Upper lobe of right lung (tissue), 1 donor: ENCODE measurements at regions not wholly inside any gene's neighbourhood (a gene's known extent, or its start where the extent isn't known, plus 50 kb on each side); places are given as distances from the start of the nearest gene placed in this dataset.

ENCODE experiments used
- ATAC-seq: fragments of 200-7000 bp; cut with Tn5 transposase; one replicate; pipeline ENCODE4 v1.9.1; 2020; ENCODE audit warnings: mild to moderate bottlenecking, moderate library complexity
- DNase-seq: peaks from one replicate; pipeline ENCODE4 v3.0.0-alpha.2; 2020
- H3K27ac ChIP-seq: fragments of 200-600 bp; one replicate; pipeline ENCODE4 v1.8.0; 2022
- H3K27me3 ChIP-seq: fragments of 200-600 bp; one replicate; pipeline ENCODE4 v1.8.0; 2022; ENCODE audit warnings: mild to moderate bottlenecking
- H3K36me3 ChIP-seq: fragments of 200-600 bp; one replicate; pipeline ENCODE4 v1.8.0; 2022
- H3K4me1 ChIP-seq: fragments of 200-600 bp; one replicate; pipeline ENCODE4 v1.8.0; 2022
- H3K4me3 ChIP-seq: fragments of 200-600 bp; one replicate; pipeline ENCODE4 v1.8.0; 2022; ENCODE audit warnings: mild to moderate bottlenecking
- H3K9me3 ChIP-seq: fragments of 200-600 bp; one replicate; pipeline ENCODE4 v1.8.0; 2022
- intact Hi-C: fragments of 100-400 bp; cut with DNase I; formaldehyde crosslinking; loops from one replicate; pipeline ENCODE4 v1.11.0; 2022
- TF ChIP-seq, protein P1 (sequence below): fragments of 200-600 bp; IDR thresholded peaks from one replicate; pipeline ENCODE4 v1.8.0; 2022; ENCODE audit warnings: antibody characterized with exemption
- donor health status: DM: no; HTN: yes; CAD: no; lungs with severe emphysema.

DNA sequence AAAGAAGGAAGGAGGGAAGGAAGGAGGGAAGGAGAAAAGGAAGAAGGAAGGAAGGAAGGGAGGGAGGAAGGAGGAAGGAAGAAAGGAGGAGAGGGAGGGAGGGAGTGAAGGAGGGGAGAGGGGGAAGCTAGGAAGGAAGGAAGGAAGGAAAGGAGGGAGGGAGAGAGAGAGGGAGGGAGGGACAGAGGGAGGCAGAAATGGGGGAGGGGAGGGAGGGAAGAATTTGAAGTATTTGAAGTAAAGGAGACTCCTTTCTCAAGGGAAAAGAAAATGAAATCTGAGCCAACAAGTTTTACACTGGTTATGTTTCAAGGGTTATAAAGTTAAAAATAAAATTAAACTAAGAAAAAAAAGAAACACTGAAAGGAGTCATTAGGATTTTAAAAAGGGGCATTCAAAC, 431.4 kb downstream of the BRINP3 start:
- TF ChIP-seq, protein P1, sequence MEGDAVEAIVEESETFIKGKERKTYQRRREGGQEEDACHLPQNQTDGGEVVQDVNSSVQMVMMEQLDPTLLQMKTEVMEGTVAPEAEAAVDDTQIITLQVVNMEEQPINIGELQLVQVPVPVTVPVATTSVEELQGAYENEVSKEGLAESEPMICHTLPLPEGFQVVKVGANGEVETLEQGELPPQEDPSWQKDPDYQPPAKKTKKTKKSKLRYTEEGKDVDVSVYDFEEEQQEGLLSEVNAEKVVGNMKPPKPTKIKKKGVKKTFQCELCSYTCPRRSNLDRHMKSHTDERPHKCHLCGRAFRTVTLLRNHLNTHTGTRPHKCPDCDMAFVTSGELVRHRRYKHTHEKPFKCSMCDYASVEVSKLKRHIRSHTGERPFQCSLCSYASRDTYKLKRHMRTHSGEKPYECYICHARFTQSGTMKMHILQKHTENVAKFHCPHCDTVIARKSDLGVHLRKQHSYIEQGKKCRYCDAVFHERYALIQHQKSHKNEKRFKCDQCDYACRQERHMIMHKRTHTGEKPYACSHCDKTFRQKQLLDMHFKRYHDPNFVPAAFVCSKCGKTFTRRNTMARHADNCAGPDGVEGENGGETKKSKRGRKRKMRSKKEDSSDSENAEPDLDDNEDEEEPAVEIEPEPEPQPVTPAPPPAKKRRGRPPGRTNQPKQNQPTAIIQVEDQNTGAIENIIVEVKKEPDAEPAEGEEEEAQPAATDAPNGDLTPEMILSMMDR, result no peak
- H3K9me3 ChIP-seq, result no peaks in the 10 kb centered on the region
- H3K27ac ChIP-seq, result no peak overlapping the region
- no peaks in the 10 kb centered on the region for H3K27me3 ChIP-seq
- H3K36me3 ChIP-seq, result no peaks in the 10 kb centered on the region
- intact Hi-C loops, result no loop called here
- no peak for DNase-seq
- no peak overlapping the region for H3K4me3 ChIP-seq
- H3K4me1 ChIP-seq, result no peaks in the 10 kb centered on the region
- no peak for ATAC-seq
